K562 (cell line): ENCODE measurements at regions not wholly inside any gene's neighbourhood (a gene's known extent, or its start where the extent isn't known, plus 50 kb on each side); places are given as distances from the start of the nearest gene placed in this dataset.

Source experiments
- NFYB ChIP-seq: IDR thresholded peaks from 2 replicates; pipeline ENCODE4 v1.6.1; 2011; ENCODE audit warnings: mild to moderate bottlenecking, moderate library complexity; ENCODE audit not compliant: insufficient read length; ENCODE audit errors: extremely low read depth
- NR3C1 ChIP-seq: sonication (generic); formaldehyde crosslinking; IDR thresholded peaks from 2 replicates; pipeline ENCODE4 v1.8.1; 2022; ENCODE audit warnings: missing genetic modification reagents
- TRIM24 ChIP-seq, 2 experiments: fragments of 450-650 bp; IDR thresholded peaks; 2 replicates each; pipeline ENCODE4 v1.6.1; 2016

- TF ChIP-seq NR3C1 (CRISPR knock-in tag) (no peak), NFYB (no peak), TRIM24 (IDR thresholded peaks at IDR 0.05) (no peak)
Observed at GRCh38 chr2:67729474-67729873, 332.3 kb downstream of the ETAA1 start.
